22Rv1 (cell line): ENCODE measurements at regions not wholly inside any gene's neighbourhood (a gene's known extent, or its start where the extent isn't known, plus 50 kb on each side); places are given as distances from the start of the nearest gene placed in this dataset.

Experiments
- ZFX ChIP-seq: fragments of 450-650 bp; IDR thresholded peaks from 2 replicates; pipeline ENCODE4 v1.6.1; 2017; ENCODE audit warnings: antibody characterized with exemption, borderline replicate concordance
- TF ChIP-seq, protein P1 (sequence below): fragments of 450-650 bp; IDR thresholded peaks from 2 replicates; pipeline ENCODE4 v1.5.1; 2017; ENCODE audit warnings: mild to moderate bottlenecking

DNA sequence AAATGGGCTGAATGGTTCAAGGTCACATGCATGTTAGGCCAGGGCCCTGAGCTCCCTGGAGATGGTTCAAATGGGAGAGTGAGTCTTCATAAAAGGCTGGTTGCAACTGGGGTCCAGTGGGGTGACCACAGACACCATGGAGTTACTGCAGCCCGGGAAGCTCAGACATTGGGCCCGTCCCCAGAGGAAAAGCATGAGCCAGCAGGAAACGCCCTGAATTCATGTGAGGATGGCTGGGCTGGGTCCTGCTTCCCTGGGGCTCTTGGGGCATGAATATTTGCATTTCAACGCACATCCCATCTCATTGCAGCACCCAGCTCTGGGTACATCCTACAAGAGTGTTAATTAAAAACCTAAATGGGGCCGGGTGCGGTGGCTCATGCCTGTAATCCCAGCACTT lies 549.0 kb downstream of the TCERG1L start:
- TF ChIP-seq, protein P1, sequence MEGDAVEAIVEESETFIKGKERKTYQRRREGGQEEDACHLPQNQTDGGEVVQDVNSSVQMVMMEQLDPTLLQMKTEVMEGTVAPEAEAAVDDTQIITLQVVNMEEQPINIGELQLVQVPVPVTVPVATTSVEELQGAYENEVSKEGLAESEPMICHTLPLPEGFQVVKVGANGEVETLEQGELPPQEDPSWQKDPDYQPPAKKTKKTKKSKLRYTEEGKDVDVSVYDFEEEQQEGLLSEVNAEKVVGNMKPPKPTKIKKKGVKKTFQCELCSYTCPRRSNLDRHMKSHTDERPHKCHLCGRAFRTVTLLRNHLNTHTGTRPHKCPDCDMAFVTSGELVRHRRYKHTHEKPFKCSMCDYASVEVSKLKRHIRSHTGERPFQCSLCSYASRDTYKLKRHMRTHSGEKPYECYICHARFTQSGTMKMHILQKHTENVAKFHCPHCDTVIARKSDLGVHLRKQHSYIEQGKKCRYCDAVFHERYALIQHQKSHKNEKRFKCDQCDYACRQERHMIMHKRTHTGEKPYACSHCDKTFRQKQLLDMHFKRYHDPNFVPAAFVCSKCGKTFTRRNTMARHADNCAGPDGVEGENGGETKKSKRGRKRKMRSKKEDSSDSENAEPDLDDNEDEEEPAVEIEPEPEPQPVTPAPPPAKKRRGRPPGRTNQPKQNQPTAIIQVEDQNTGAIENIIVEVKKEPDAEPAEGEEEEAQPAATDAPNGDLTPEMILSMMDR = no peak
- no peak for TF ChIP-seq ZFX
